ENCODE measurements at regions not wholly inside any gene's neighbourhood (a gene's known extent, or its start where the extent isn't known, plus 50 kb on each side); places are given as distances from the start of the nearest gene placed in this dataset.

DNA sequence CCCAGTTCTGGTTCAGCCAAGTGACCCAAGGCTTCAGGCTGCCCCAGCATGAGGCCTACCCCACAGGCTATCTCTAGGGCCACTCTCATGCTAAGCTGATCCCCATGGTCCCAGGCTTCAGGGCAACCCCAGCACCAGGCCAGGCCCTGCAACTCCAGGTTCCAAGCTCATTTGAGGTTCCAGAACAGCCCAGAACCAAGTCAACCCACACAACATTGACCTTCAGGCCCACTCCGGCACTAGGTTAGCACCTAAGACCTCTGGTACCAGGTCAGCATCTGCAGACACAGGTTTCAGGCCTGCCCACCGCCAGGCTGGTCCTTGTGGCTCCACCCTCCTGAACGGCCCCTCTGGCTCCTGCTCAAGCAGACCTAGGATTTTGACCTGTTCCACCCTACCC is 421.2 kb downstream of the CDH11 start:
- TF ChIP-seq, protein P1, sequence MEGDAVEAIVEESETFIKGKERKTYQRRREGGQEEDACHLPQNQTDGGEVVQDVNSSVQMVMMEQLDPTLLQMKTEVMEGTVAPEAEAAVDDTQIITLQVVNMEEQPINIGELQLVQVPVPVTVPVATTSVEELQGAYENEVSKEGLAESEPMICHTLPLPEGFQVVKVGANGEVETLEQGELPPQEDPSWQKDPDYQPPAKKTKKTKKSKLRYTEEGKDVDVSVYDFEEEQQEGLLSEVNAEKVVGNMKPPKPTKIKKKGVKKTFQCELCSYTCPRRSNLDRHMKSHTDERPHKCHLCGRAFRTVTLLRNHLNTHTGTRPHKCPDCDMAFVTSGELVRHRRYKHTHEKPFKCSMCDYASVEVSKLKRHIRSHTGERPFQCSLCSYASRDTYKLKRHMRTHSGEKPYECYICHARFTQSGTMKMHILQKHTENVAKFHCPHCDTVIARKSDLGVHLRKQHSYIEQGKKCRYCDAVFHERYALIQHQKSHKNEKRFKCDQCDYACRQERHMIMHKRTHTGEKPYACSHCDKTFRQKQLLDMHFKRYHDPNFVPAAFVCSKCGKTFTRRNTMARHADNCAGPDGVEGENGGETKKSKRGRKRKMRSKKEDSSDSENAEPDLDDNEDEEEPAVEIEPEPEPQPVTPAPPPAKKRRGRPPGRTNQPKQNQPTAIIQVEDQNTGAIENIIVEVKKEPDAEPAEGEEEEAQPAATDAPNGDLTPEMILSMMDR (IDR thresholded peaks at IDR 0.05; ENCODE audit: insufficient read depth, low read length): no peak
- no peak for TF ChIP-seq POLR2AphosphoS5 (IDR thresholded peaks at IDR 0.05; ENCODE audit: low read depth)
- TF ChIP-seq, protein P2, sequence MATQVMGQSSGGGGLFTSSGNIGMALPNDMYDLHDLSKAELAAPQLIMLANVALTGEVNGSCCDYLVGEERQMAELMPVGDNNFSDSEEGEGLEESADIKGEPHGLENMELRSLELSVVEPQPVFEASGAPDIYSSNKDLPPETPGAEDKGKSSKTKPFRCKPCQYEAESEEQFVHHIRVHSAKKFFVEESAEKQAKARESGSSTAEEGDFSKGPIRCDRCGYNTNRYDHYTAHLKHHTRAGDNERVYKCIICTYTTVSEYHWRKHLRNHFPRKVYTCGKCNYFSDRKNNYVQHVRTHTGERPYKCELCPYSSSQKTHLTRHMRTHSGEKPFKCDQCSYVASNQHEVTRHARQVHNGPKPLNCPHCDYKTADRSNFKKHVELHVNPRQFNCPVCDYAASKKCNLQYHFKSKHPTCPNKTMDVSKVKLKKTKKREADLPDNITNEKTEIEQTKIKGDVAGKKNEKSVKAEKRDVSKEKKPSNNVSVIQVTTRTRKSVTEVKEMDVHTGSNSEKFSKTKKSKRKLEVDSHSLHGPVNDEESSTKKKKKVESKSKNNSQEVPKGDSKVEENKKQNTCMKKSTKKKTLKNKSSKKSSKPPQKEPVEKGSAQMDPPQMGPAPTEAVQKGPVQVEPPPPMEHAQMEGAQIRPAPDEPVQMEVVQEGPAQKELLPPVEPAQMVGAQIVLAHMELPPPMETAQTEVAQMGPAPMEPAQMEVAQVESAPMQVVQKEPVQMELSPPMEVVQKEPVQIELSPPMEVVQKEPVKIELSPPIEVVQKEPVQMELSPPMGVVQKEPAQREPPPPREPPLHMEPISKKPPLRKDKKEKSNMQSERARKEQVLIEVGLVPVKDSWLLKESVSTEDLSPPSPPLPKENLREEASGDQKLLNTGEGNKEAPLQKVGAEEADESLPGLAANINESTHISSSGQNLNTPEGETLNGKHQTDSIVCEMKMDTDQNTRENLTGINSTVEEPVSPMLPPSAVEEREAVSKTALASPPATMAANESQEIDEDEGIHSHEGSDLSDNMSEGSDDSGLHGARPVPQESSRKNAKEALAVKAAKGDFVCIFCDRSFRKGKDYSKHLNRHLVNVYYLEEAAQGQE (IDR thresholded peaks at IDR 0.05; ENCODE audit: insufficient replicate concordance, low read depth): no peak

Measured in HL-60 (cell line).